ENCODE measurements at regions not wholly inside any gene's neighbourhood (a gene's known extent, or its start where the extent isn't known, plus 50 kb on each side); places are given as distances from the start of the nearest gene placed in this dataset.
"Not testable (repeated sequence)": the region's sequence is repeated elsewhere in the genome, so short reads cannot be mapped to it uniquely, and the experiment has no call there.

- no peak for DNase-seq (ENCODE audit: low read depth)
Measured at GRCh38 chr6:133756078-133756695, 132.7 kb upstream of the TCF21 start.

DNA sequence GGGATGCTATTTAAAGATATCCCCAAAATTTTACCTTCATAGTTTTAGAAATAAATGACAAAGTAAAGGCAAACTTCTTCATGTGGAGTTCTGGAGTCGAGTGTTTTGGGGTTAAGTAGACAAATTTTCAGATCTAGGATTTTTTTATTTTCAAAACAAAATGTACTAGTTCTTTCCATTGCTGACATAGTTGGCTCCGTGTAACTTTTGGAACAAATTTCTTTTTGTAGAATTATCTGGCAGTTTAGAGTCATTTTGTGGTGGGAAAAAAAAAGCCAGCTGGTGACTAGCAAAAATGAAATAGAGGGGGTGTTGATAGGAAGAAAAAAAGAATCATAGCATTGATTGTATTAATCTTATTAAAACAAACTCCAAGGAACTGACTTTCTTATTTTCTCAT lies 131.6 kb upstream of the TCF21 start:
- no peak for DNase-seq (ENCODE audit: low read depth)

- no peak for DNase-seq (ENCODE audit: low read depth)
Measured at GRCh38 chr6:133758815-133759335, 130.0 kb upstream of the TCF21 start.

- no peak for DNase-seq (ENCODE audit: low read depth)
Measured at GRCh38 chr6:133759524-133759923, 129.4 kb upstream of the TCF21 start.

DNA sequence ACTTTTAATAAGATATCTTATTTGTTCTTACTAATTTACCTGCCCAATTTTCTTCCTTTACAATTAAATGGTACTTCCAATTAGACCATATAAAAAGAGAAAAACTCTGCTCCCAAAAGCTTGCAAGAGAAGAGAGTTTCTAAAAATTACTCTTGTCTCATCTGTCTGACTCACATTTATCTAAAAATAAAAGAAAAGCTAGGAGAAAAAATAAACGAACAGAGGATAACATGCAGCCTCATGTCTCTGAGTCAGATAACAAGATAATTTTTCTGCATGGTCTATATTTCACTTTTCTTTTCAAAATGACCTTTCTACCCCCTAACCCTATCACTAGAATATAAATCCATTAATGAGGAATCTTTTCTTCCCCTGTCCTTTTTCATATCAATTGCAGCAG lies 127.2 kb upstream of the TCF21 start:
- no peak for DNase-seq (ENCODE audit: low read depth)

DNA sequence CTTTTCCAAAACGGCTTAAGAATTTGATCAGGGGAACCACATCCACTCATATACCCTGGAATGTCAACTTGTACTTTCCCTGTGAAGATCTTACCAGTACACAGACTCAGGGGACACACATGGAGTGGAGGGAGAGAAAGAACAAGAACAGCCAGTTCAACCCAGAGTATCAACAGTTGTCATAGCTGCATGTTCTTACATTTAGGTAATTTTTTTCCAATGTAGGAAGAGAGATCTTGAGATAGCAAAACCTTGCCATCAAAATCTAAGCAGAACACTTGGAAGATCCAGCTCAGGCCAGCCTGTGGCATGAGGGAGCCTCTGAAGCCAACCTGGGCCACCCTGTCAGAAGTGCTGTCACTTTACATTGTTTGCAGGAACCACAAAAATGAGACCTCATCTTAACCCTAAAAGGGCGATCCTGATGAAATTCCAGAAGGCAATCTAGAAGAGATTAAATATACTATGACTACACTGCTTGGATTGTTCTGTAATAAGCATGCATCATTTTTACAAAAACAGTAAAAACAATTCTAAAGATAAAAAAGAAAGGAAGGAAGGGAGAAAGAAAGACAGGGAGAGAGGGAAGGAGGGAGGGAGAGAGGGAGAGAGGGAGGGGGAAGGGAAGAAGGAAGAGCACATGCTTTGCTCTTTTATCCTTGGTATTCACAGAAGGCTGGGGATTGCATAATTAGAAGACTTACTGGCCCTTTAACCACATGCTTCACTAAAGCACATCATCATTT lies 124.7 kb upstream of the TCF21 start:
- no peak for DNase-seq (ENCODE audit: low read depth)

GRCh38 chr6:133764754-133765208 lies 124.1 kb upstream of the TCF21 start:
- no peak for DNase-seq (ENCODE audit: low read depth)

DNA sequence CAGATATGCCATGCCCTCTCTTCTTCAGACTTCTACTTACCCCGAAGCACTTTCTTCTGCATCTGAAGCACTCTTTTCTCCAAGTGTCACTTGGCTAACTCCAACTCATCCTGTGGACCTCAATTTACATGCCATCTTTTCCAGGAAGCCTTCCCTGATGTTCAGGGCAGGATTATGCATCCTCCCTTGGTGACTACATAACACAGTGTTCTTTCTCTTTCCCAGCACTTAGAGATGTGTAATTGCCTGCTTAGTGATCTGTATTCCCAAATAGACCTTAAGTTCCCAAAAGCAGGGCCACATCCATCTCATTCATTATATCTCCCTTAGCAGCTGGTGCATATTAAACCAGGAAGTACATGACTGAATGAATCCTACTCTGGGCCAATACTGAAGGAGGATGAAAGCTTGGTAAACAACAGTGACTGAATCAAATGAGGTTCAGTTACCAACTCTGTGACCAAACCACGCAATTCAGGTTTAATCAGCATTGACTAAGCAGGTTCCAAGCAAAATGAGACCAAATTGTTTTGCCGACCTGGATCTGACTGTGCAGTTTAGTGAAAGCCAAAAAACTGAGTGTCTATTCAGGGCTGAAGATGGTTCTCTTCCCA lies 121.4 kb upstream of the TCF21 start:
- DNase-seq (ENCODE audit: low read depth): no peak

GRCh38 chr6:133768656-133769295 lies 120.1 kb upstream of the TCF21 start:
- DNase-seq (ENCODE audit: low read depth): no peak

- DNase-seq (ENCODE audit: low read depth): no peak
Measured at GRCh38 chr6:133769463-133769862, 119.5 kb upstream of the TCF21 start.

GRCh38 chr6:133772567-133772966 lies 116.3 kb upstream of the TCF21 start:
- DNase-seq (ENCODE audit: low read depth): no peak

- DNase-seq (ENCODE audit: low read depth): no peak
Measured at GRCh38 chr6:133773776-133774175, 115.1 kb upstream of the TCF21 start.

DNA sequence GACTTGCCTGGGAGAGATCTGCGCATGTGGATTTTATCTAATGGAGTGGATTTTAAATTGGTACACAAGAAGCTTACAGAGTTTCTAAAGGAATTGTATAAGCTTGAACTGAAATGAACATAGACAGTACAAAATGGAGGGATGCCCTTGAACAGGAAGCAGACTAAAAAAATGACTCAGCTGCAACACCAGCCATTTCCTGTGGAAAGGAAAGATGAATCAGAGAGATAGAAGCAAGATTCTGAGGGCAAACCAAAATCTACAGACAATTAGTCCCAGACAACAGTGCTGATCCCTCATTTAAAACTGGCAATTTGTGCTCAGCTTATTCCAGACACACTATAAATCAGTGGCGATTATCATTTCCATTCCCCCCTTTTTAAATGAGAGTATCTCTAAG lies 114.6 kb upstream of the TCF21 start:
- DNase-seq (ENCODE audit: low read depth): peak; percentile 15

DNA sequence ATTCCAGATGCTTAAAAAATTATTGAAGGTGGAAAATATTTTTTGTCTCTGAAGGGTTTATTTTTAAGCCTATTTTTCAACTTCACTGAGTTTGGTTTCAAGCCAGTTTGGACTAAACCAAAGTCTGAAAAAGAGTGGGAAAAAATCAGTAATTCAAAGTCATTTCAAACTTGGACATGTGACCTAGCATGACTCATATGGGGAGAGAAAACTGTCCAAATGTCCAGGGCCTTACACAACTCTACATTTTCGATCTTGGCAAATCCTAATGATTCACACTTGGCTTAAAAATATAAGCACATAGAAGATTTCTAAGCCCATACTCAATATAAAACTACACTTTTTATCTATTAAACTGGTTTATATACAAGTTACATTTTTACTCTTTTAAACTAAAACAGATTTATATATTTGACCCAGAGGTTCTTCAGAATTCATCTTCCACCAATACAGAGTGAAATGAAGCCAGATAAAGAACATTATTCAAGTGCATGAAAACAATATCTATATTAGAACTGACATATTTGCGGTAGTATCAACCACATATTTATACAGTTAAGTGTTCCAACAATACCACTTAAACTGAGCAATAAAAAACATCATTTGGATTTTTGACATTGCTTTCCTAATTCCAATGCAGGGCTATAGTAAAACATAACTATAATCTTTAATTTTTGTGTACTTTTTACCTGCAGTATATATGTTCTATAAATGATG lies 110.3 kb upstream of the TCF21 start:
- DNase-seq (ENCODE audit: low read depth): peak; percentile 66

GRCh38 chr6:133779916-133780695 lies 108.8 kb upstream of the TCF21 start:
- no peak for DNase-seq (ENCODE audit: low read depth)

DNA sequence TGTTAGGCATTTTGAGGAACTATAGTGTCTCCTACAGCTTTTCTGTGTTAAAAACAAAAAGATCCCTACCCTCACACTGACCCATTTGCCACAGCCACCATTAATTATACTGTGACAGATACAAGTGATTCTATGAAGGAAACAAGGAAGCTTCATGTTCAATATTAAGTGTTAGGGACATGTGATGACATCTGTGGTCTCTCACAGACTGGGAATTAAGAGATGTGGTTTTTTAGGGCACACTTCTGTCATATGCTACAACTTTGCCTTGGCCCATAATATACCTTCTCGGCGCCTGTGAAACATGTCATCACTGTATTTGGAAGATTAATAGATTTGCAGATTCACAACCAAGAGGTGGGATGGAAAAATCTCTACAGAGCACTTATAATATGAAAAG lies 102.9 kb upstream of the TCF21 start:
- DNase-seq (ENCODE audit: low read depth): no peak

DNA sequence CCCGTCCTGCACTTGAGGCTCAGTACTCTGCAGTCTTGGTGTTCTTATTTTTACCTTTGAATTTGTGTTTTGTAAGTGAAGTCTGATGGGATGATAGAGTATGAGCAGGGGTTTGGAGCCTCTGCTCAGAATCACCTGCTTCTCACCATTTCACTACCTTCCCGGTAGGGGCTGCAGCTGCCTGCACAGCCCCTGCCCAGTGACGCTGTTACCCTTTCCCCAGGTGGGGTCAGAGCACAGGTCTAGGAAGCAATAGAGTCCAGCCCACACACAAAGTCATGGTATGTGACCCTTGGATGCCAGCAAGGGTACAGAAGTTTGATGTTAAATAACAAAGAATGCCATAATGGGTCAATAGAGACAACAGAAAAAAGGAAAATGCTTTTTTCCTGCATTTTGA lies 101.8 kb upstream of the TCF21 start:
- DNase-seq (ENCODE audit: low read depth): no peak

GRCh38 chr6:133787859-133788505 lies 100.9 kb upstream of the TCF21 start:
- DNase-seq (ENCODE audit: low read depth): no peak

DNA sequence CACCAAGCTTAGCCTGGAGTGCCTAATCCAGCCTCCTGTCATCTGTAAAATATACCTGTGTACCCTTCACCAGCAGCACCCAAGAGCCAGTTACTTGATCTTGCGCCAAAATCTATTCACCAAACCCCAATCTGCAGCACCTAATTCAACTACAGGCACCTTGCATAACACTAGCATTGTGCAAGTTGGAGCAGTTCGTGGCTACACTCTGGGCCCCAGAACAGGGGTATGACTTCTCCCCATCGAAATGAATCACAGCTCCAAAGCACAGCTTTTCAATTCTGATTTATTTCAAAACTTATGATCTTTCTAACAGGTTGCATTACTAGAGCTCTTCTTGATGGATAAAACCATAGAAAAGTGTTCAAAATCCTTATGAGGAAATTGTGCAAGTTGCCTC lies 100.4 kb upstream of the TCF21 start:
- DNase-seq (ENCODE audit: low read depth): no peak

- not testable (repeated sequence) for DNase-seq (ENCODE audit: low read depth)
Measured at GRCh38 chr6:133789449-133789848, 99.5 kb upstream of the TCF21 start.

DNA sequence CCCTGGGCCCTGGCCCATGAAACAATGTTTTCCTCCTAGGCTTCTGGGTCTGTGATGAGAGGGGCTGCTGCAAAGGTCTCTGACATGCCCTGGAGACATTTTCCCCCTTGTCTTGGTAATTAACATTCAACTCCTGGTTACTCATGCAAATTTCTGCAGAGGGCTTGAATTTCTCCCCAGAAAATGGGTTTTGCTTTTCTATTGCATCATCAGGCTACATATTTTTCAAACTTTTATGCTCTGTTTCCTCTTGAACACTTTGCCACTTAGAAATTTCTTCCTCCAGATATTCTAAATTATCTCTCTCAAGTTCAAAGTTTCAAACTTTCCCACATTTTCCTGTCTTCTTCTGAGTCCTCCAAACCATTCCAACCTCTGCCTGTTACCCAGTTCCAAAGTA lies 98.2 kb upstream of the TCF21 start:
- not testable (repeated sequence) for DNase-seq (ENCODE audit: low read depth)
